GM20000 (cell line): ENCODE measurements at regions not wholly inside any gene's neighbourhood (a gene's known extent, or its start where the extent isn't known, plus 50 kb on each side); places are given as distances from the start of the nearest gene placed in this dataset.

Experiments
- DNase-seq: peaks from one replicate; pipeline ENCODE4 v3.0.0; 2012; ENCODE audit warnings: low spot score
- CTCF ChIP-seq: IDR thresholded peaks from 2 replicates; pipeline ENCODE4 v1.5.1; 2012; ENCODE audit warnings: mild to moderate bottlenecking, control low read depth; ENCODE audit errors: extremely low read depth, missing control alignments

GRCh38 chr6:2547355-2547754 is 203.4 kb downstream of the MYLK4 start:
- no peak for TF ChIP-seq CTCF
- DNase-seq: no peak

GRCh38 chr6:2546901-2547300 is 203.8 kb downstream of the MYLK4 start:
- no peak for TF ChIP-seq CTCF
- DNase-seq: no peak

- TF ChIP-seq CTCF: no peak
- no peak for DNase-seq
These were observed 205.2 kb downstream of the MYLK4 start for GRCh38 chr6:2545383-2546038.

- no peak for DNase-seq
- no peak for TF ChIP-seq CTCF
These were observed 207.4 kb downstream of the MYLK4 start for GRCh38 chr6:2543321-2543720.

- no peak for TF ChIP-seq CTCF
- no peak for DNase-seq
These were observed 207.9 kb downstream of the MYLK4 start for GRCh38 chr6:2542858-2543218.

- DNase-seq: no peak
- no peak for TF ChIP-seq CTCF
These were observed 208.4 kb downstream of the MYLK4 start for GRCh38 chr6:2542101-2542857.

GRCh38 chr6:2536451-2536850 is 214.3 kb downstream of the MYLK4 start:
- TF ChIP-seq CTCF: no peak
- no peak for DNase-seq
